ENCODE measurements at regions not wholly inside any gene's neighbourhood (a gene's known extent, or its start where the extent isn't known, plus 50 kb on each side); places are given as distances from the start of the nearest gene placed in this dataset.

- H3K9me3 Mint-ChIP-seq = peaks cover 21% of the 10 kb centered on the region
- H3K36me3 ChIP-seq (ENCODE audit: control insufficient read depth, insufficient read depth, low read length) = no peaks in the 10 kb centered on the region
- WGBS, 2 experiments (ENCODE audit: insufficient coverage in 1 of 2, insufficient read length in 1 of 2) = 75 to 88% methylated on average over 5 to 8 of the region's 8 CpGs
- peaks cover 10% of the 10 kb centered on the region for H3K4me1 Mint-ChIP-seq
- no peak overlapping the region for H3K27ac ChIP-seq (ENCODE audit: low read depth, low read length)
- no peak for DNase-seq
- peaks cover 11% of the 10 kb centered on the region for H3K9me3 ChIP-seq (ENCODE audit: control insufficient read depth, low read length)
- H3K4me1 ChIP-seq (ENCODE audit: control insufficient read depth, insufficient read depth, low read length) = no peaks in the 10 kb centered on the region
- H3K4me3 Mint-ChIP-seq = no peak overlapping the region
- no peak overlapping the region for H3K9ac ChIP-seq (ENCODE audit: extremely low read depth, low read length, poor library complexity, severe bottlenecking)
- H3K27me3 ChIP-seq (ENCODE audit: control insufficient read depth, insufficient read depth, low read length, poor library complexity, severe bottlenecking) = peaks cover 6% of the 10 kb centered on the region
- H3K27ac Mint-ChIP-seq = no peak overlapping the region
- TF ChIP-seq CTCF (conservative IDR thresholded peaks at IDR 0.05) = no peak
- peaks cover 16% of the 10 kb centered on the region for H3K27me3 Mint-ChIP-seq (ENCODE audit: insufficient read depth)
- H3K4me3 ChIP-seq (ENCODE audit: low read length) = no peak overlapping the region
- peaks cover 7% of the 10 kb centered on the region for H3K36me3 Mint-ChIP-seq (ENCODE audit: low read depth)
These were observed 67.5 kb upstream of the STX16 start for GRCh38 chr20:58583586-58583985.

- no peak overlapping the region for H3K9ac ChIP-seq (ENCODE audit: extremely low read depth, low read length, poor library complexity, severe bottlenecking)
- peaks cover 21% of the 10 kb centered on the region for H3K9me3 Mint-ChIP-seq
- peaks cover 14% of the 10 kb centered on the region for H3K4me1 Mint-ChIP-seq
- peaks cover 16% of the 10 kb centered on the region for H3K27me3 Mint-ChIP-seq (ENCODE audit: insufficient read depth)
- no peak overlapping the region for H3K27ac Mint-ChIP-seq
- peak; percentile 45 for DNase-seq
- no peak overlapping the region for H3K4me3 ChIP-seq (ENCODE audit: low read length)
- no peaks in the 10 kb centered on the region for H3K4me1 ChIP-seq (ENCODE audit: control insufficient read depth, insufficient read depth, low read length)
- no peak for TF ChIP-seq CTCF (conservative IDR thresholded peaks at IDR 0.05)
- no peaks in the 10 kb centered on the region for H3K36me3 ChIP-seq (ENCODE audit: control insufficient read depth, insufficient read depth, low read length)
- H3K36me3 Mint-ChIP-seq (ENCODE audit: low read depth) = peaks cover 7% of the 10 kb centered on the region
- peaks cover 6% of the 10 kb centered on the region for H3K27me3 ChIP-seq (ENCODE audit: control insufficient read depth, insufficient read depth, low read length, poor library complexity, severe bottlenecking)
- H3K27ac ChIP-seq (ENCODE audit: low read depth, low read length) = no peak overlapping the region
- peaks cover 11% of the 10 kb centered on the region for H3K9me3 ChIP-seq (ENCODE audit: control insufficient read depth, low read length)
- no peak overlapping the region for H3K4me3 Mint-ChIP-seq
- 59 to 65% methylated on average over 8 to 11 of the region's 13 CpGs for WGBS, 2 experiments (ENCODE audit: insufficient coverage in 1 of 2, insufficient read length in 1 of 2)
These were observed 67.9 kb upstream of the STX16 start for GRCh38 chr20:58583176-58583575.

- no peak for TF ChIP-seq CTCF (conservative IDR thresholded peaks at IDR 0.05)
- WGBS, 2 experiments (ENCODE audit: insufficient coverage in 1 of 2, insufficient read length in 1 of 2) = 88 to 96% methylated on average over 4 to 7 of the region's 7 CpGs
- no peak overlapping the region for H3K27ac ChIP-seq (ENCODE audit: low read depth, low read length)
These were observed 65.3 kb upstream of the APCDD1L start for GRCh38 chr20:58580474-58580835.

More at GRCh38 chr20:58580474-58580835, 65.3 kb upstream of the APCDD1L start:
- Mint-ChIP-seq H3K4me1 (peaks cover 20% of the 10 kb centered on the region), H3K4me3 (no peak overlapping the region), H3K27me3 (ENCODE audit: insufficient read depth) (peaks cover 13% of the 10 kb centered on the region), H3K9me3 (peaks cover 21% of the 10 kb centered on the region), H3K36me3 (ENCODE audit: low read depth) (peaks cover 7% of the 10 kb centered on the region), H3K27ac (no peak overlapping the region)
- peaks cover 6% of the 10 kb centered on the region for H3K27me3 ChIP-seq (ENCODE audit: control insufficient read depth, insufficient read depth, low read length, poor library complexity, severe bottlenecking)
- DNase-seq = no peak
- H3K9me3 ChIP-seq (ENCODE audit: control insufficient read depth, low read length) = peaks cover 11% of the 10 kb centered on the region
- H3K9ac ChIP-seq (ENCODE audit: extremely low read depth, low read length, poor library complexity, severe bottlenecking) = no peak overlapping the region
- H3K4me3 ChIP-seq (ENCODE audit: low read length) = no peak overlapping the region
- H3K4me1 ChIP-seq (ENCODE audit: control insufficient read depth, insufficient read depth, low read length) = no peaks in the 10 kb centered on the region
- no peaks in the 10 kb centered on the region for H3K36me3 ChIP-seq (ENCODE audit: control insufficient read depth, insufficient read depth, low read length)

All from endodermal cell (in vitro differentiated cells).